ENCODE measurements at regions not wholly inside any gene's neighbourhood (a gene's known extent, or its start where the extent isn't known, plus 50 kb on each side); places are given as distances from the start of the nearest gene placed in this dataset.

DNA sequence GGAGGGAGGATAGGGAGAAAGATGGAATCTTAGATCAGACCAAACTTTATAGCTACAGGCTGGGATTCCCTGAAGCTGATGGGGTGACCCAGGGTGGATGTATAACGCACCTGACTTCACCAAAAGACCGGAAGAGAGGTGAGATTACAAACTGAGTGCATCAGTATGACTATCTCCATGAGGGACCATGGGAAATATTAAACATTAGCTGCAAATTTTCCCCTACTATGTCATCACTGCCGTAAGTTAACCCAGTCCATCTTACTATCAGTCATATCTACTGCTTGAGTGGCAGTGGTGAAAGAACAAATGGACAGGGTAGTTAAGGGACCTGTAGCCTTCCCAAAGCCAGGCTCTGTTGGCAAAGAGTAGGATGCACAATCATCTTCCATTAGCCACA is 368.3 kb downstream of the EFNA5 start:
- Mint-ChIP-seq H3K27ac (no peak overlapping the region), H3K4me1 (no peaks in the 10 kb centered on the region), H3K4me3 (no peak overlapping the region), H3K9me3 (no peaks in the 10 kb centered on the region), H3K36me3 (no peaks in the 10 kb centered on the region), H3K27me3 (peaks cover 2% of the 10 kb centered on the region)

- H3K4me3 Mint-ChIP-seq = no peak overlapping the region
- peaks cover 2% of the 10 kb centered on the region for H3K27me3 Mint-ChIP-seq
- no peaks in the 10 kb centered on the region for H3K9me3 Mint-ChIP-seq
- H3K36me3 Mint-ChIP-seq = no peaks in the 10 kb centered on the region
- H3K27ac Mint-ChIP-seq = no peak overlapping the region
- H3K4me1 Mint-ChIP-seq = no peaks in the 10 kb centered on the region
These were observed 368.7 kb downstream of the EFNA5 start for GRCh38 chr5:107301999-107302398.

- Mint-ChIP-seq H3K36me3 (no peaks in the 10 kb centered on the region), H3K4me3 (no peak overlapping the region), H3K27ac (no peak overlapping the region)
These were observed 369.9 kb downstream of the EFNA5 start for GRCh38 chr5:107300721-107301327.

GRCh38 chr5:107296572-107296971 is 374.2 kb downstream of the EFNA5 start:
- Mint-ChIP-seq H3K9me3 (no peaks in the 10 kb centered on the region), H3K4me1 (no peaks in the 10 kb centered on the region), H3K4me3 (no peak overlapping the region), H3K27me3 (peaks cover 4% of the 10 kb centered on the region), H3K27ac (no peak overlapping the region), H3K36me3 (no peaks in the 10 kb centered on the region)

More at GRCh38 chr5:107300721-107301327, 369.9 kb downstream of the EFNA5 start:
- H3K9me3 Mint-ChIP-seq = no peaks in the 10 kb centered on the region
- no peaks in the 10 kb centered on the region for H3K4me1 Mint-ChIP-seq
- peaks cover 2% of the 10 kb centered on the region for H3K27me3 Mint-ChIP-seq

DNA sequence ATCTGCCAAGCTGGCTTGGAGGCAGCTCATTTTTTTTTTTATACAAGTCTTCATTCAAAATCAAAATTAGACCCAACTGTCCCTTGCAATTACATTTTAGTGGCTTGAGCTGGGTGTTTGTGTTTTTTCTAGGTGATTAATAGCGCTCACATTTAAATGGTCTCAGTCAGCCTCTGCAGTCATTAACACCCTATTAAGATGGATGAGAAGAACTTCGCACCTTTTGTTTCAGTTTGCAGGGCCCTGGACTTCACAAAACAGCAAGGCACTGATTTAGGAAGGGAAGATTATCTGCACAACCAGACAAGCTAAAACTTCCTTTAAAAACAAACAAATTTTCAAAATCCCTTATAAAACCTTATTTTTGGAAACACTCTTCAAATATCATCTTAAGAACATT is 374.8 kb downstream of the EFNA5 start:
- no peak overlapping the region for H3K27ac Mint-ChIP-seq
- H3K9me3 Mint-ChIP-seq = no peaks in the 10 kb centered on the region
- H3K4me1 Mint-ChIP-seq = no peaks in the 10 kb centered on the region
- H3K36me3 Mint-ChIP-seq = no peaks in the 10 kb centered on the region
- H3K4me3 Mint-ChIP-seq = no peak overlapping the region
- peaks cover 4% of the 10 kb centered on the region for H3K27me3 Mint-ChIP-seq

GRCh38 chr5:107294669-107295068 is 376.1 kb downstream of the EFNA5 start:
- H3K9me3 Mint-ChIP-seq = no peaks in the 10 kb centered on the region
- H3K27me3 Mint-ChIP-seq = peaks cover 4% of the 10 kb centered on the region
- H3K36me3 Mint-ChIP-seq = no peaks in the 10 kb centered on the region
- H3K4me1 Mint-ChIP-seq = no peaks in the 10 kb centered on the region
- no peak overlapping the region for H3K4me3 Mint-ChIP-seq
- no peak overlapping the region for H3K27ac Mint-ChIP-seq

DNA sequence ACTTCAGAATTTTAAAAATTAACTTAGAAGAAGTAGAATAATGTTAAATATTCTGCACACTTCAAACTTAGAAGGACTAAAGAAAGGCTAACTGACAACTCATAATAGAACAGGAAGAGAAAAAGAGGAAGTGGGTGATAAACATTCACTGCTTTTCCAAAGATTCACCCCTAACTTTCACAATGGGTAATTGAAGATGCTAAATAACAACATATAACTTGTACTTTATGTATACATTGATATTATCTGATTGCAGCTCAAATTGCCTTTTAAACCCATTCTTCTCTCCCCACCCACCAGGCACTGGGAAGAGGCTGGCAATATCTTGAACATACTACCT is 376.6 kb downstream of the EFNA5 start:
- Mint-ChIP-seq H3K36me3 (no peaks in the 10 kb centered on the region), H3K27me3 (peaks cover 4% of the 10 kb centered on the region), H3K9me3 (no peaks in the 10 kb centered on the region), H3K4me1 (no peaks in the 10 kb centered on the region), H3K27ac (no peak overlapping the region), H3K4me3 (no peak overlapping the region)

- Mint-ChIP-seq H3K27me3 (peaks cover 4% of the 10 kb centered on the region), H3K9me3 (no peaks in the 10 kb centered on the region), H3K36me3 (no peaks in the 10 kb centered on the region), H3K27ac (no peak overlapping the region), H3K4me3 (no peak overlapping the region), H3K4me1 (no peaks in the 10 kb centered on the region)
These were observed 377.1 kb downstream of the EFNA5 start for GRCh38 chr5:107293541-107294210.

DNA sequence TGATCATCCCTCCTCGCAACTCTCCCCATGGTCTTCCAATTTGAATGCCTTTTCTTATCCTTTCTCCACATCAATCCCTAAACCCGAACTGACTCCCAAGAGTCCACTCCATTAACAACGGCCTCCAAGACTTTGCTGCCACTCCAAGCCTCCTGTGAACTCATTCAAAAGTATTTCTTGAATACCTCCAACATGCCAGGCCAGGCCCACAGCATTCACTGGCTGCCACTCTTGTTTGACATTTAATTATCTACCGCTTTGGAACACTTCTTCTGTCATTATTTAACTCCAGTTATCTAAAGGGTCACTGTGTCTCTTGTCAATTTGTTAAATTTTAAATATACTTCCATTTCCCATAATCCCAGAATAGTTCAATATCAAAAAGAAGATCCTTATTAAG is 378.9 kb downstream of the EFNA5 start:
- H3K27ac Mint-ChIP-seq = no peak overlapping the region
- H3K4me3 Mint-ChIP-seq = no peak overlapping the region
- H3K4me1 Mint-ChIP-seq = no peaks in the 10 kb centered on the region
- H3K27me3 Mint-ChIP-seq = peaks cover 3% of the 10 kb centered on the region
- H3K36me3 Mint-ChIP-seq = no peaks in the 10 kb centered on the region
- no peaks in the 10 kb centered on the region for H3K9me3 Mint-ChIP-seq

DNA sequence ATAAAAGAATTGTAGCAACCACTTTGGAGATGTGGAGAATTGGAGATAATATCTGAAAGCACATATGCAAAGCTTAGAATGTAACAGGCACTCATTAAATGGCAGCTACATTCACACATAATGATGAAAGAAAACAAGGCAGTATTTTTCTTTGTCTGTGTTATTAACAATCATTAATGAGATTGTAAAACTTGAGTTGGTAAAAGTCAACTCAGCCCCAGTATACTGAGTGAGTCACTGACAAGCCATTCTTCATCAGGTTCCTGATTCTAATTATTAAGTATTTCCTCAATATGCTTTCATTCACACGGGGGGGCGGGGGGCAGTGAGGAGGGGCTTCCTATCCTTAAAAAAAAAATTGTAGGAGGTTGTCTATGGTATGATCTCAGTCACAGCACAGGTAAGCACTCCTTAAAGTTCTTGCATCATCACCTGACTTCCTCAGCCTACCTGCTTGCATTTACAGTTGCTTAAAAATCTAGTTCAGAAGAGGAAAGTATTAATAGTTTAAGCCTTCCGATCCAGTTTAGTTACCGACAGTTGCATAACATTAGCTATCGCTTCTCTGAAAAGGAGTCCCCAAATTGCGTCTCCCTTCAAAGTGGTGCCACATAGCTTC is 379.8 kb downstream of the EFNA5 start:
- H3K27me3 Mint-ChIP-seq = peaks cover 4% of the 10 kb centered on the region
- H3K36me3 Mint-ChIP-seq = no peaks in the 10 kb centered on the region
- no peaks in the 10 kb centered on the region for H3K4me1 Mint-ChIP-seq
- H3K4me3 Mint-ChIP-seq = no peak overlapping the region
- no peaks in the 10 kb centered on the region for H3K9me3 Mint-ChIP-seq
- no peak overlapping the region for H3K27ac Mint-ChIP-seq

GRCh38 chr5:107289030-107289714 is 381.6 kb downstream of the EFNA5 start:
- H3K36me3 Mint-ChIP-seq = no peaks in the 10 kb centered on the region
- H3K27me3 Mint-ChIP-seq = peaks cover 2% of the 10 kb centered on the region
- H3K4me3 Mint-ChIP-seq = no peak overlapping the region
- no peak overlapping the region for H3K27ac Mint-ChIP-seq
- no peaks in the 10 kb centered on the region for H3K4me1 Mint-ChIP-seq
- no peaks in the 10 kb centered on the region for H3K9me3 Mint-ChIP-seq

DNA sequence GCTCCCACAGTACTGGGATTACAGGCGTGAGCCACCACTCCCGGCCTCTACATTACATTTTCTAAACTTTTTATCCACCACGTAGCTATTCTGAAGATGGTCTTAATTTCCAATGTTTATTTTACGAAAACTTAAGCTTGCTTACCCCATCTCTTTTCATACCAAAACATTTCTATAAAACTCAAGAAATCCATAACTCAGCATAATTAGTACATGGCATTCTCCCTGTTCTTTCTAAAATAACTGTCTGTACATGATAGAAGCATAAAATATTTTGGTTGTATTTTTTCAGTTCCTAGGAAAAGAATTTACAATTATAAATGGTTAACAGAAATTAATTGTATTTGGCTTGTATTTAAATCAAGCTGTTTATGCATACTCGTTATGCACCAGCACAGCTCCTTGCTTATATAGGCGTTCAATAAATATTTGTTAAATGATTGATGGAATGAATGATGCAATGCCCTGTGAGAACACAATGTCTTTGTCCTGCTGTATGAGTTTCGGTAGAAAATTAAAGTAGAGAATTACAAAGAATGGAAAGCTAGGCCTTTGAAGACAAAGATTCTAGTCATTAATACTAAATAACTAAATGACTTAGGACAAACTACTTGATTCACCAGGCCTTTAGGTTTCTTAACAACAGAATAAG is 384.2 kb downstream of the EFNA5 start:
- H3K36me3 Mint-ChIP-seq = no peaks in the 10 kb centered on the region
- H3K4me1 Mint-ChIP-seq = no peaks in the 10 kb centered on the region
- peaks cover 2% of the 10 kb centered on the region for H3K27me3 Mint-ChIP-seq
- H3K27ac Mint-ChIP-seq = no peak overlapping the region
- no peak overlapping the region for H3K4me3 Mint-ChIP-seq
- H3K9me3 Mint-ChIP-seq = no peaks in the 10 kb centered on the region

DNA sequence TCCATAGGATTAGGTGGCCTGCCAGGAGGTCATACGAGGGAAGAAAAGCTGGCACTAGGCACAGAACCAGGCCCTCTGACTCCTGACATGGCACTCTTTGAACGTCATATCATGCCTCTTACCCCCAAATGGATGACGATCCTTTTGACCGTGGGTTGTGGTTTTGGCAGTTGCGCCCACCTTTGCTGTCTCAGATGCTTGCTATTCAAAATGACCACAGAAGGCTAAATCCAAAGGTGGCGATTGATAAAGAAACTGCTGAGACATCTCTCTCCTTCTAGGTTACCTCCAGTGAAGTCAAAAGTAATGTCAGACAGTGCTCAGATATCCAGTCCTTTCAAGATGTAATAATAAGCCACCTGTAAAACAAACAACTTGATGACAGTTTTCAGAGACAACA is 385.0 kb downstream of the EFNA5 start:
- Mint-ChIP-seq H3K36me3 (no peaks in the 10 kb centered on the region), H3K9me3 (no peaks in the 10 kb centered on the region), H3K4me1 (no peaks in the 10 kb centered on the region), H3K27me3 (peaks cover 2% of the 10 kb centered on the region), H3K4me3 (no peak overlapping the region), H3K27ac (no peak overlapping the region)

- no peak overlapping the region for H3K4me3 Mint-ChIP-seq
- H3K36me3 Mint-ChIP-seq = no peaks in the 10 kb centered on the region
- peaks cover 2% of the 10 kb centered on the region for H3K27me3 Mint-ChIP-seq
- no peak overlapping the region for H3K27ac Mint-ChIP-seq
- H3K4me1 Mint-ChIP-seq = no peaks in the 10 kb centered on the region
- no peaks in the 10 kb centered on the region for H3K9me3 Mint-ChIP-seq
These were observed 385.8 kb downstream of the EFNA5 start for GRCh38 chr5:107284822-107285525.

DNA sequence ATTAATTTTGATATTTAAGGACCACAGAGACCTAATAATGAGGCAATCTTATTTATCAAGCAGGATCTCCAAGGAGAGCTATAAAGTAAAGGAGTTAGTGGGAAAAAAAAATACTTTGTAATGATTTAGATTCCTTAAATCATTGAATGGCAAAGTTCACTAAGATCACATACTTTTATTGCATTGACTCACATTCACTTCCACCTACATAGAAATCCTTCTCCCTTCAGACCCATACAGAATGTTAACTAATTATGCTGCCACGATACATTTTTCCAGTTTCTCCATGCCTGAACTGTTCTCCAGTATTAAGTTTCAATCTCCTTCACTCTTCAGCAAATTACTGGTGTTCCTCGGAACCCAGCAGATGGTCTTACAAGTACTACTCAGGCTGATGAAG is 388.7 kb downstream of the EFNA5 start:
- Mint-ChIP-seq H3K27me3 (peaks cover 2% of the 10 kb centered on the region), H3K27ac (no peak overlapping the region), H3K4me1 (no peaks in the 10 kb centered on the region), H3K36me3 (no peaks in the 10 kb centered on the region), H3K9me3 (no peaks in the 10 kb centered on the region), H3K4me3 (no peak overlapping the region)

Data from activated naive CD4-positive, alpha-beta T cell treated with anti-CD3 and anti-CD28 coated beads, Interleukin-2, amount 50 U/mL, for 24 hours (primary cell).